ENCODE measurements at regions not wholly inside any gene's neighbourhood (a gene's known extent, or its start where the extent isn't known, plus 50 kb on each side); places are given as distances from the start of the nearest gene placed in this dataset.

DNA sequence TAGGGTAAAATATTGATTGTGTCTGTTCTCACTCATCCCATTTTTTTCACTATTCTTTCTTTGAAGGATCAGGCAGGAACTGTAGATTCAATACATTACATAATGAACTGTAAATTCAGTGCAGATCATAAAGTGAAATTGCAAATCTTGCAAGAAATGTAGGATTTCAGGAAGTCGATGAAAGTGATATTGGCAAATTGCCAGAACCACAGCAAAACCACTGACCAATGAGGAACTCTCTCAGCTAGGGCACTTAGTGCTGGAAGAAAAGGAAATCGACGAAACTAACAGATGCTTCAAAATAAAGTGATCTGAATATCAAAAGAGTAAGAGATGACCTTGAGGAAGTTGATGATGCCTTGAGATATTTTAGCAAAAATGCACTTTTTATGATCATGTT, 157.6 kb downstream of the AACS start:
- peak in 1 of 2 experiments; percentile 58 for DNase-seq (ENCODE audit: low read depth in 1 of 2, low spot score in 1 of 2)
- Histone ChIP-seq H3K4me3 (replicated peaks; ENCODE audit: insufficient read depth, low read length) (no peak overlapping the region), H3K27ac (replicated peaks) (no peak overlapping the region), H3K27me3 (ENCODE audit: insufficient read depth, poor library complexity, severe bottlenecking) (peaks cover under 1% of the 10 kb centered on the region)
- TF ChIP-seq CTCF (IDR thresholded peaks at IDR 0.05; ENCODE audit: insufficient read depth, low read length) (no peak), POLR2AphosphoS5 (IDR thresholded peaks at IDR 0.05; ENCODE audit: low read depth) (no peak), SPI1 (IDR thresholded peaks at IDR 0.05; ENCODE audit: borderline replicate concordance, low read depth) (no peak), GABPA (IDR thresholded peaks at IDR 0.05; ENCODE audit: low read depth) (no peak), REST (IDR thresholded peaks at IDR 0.05; ENCODE audit: insufficient replicate concordance, low read depth) (no peak)

GRCh38 chr12:125225641-125226040, 160.4 kb downstream of the AACS start:
- no peaks in the 10 kb centered on the region for H3K27me3 ChIP-seq (ENCODE audit: insufficient read depth, poor library complexity, severe bottlenecking)
- DNase-seq (ENCODE audit: low read depth in 1 of 2, low spot score in 1 of 2): no peak

More at GRCh38 chr12:125225641-125226040, 160.4 kb downstream of the AACS start:
- H3K4me3 ChIP-seq (replicated peaks; ENCODE audit: insufficient read depth, low read length): no peak overlapping the region
- H3K27ac ChIP-seq (replicated peaks): no peak overlapping the region
- TF ChIP-seq SPI1 (IDR thresholded peaks at IDR 0.05; ENCODE audit: borderline replicate concordance, low read depth): no peak
- no peak for TF ChIP-seq GABPA (IDR thresholded peaks at IDR 0.05; ENCODE audit: low read depth)
- no peak for TF ChIP-seq REST (IDR thresholded peaks at IDR 0.05; ENCODE audit: insufficient replicate concordance, low read depth)
- no peak for TF ChIP-seq CTCF (IDR thresholded peaks at IDR 0.05; ENCODE audit: insufficient read depth, low read length)

Data from HL-60 (cell line).